ENCODE measurements at regions not wholly inside any gene's neighbourhood (a gene's known extent, or its start where the extent isn't known, plus 50 kb on each side); places are given as distances from the start of the nearest gene placed in this dataset.

DNA sequence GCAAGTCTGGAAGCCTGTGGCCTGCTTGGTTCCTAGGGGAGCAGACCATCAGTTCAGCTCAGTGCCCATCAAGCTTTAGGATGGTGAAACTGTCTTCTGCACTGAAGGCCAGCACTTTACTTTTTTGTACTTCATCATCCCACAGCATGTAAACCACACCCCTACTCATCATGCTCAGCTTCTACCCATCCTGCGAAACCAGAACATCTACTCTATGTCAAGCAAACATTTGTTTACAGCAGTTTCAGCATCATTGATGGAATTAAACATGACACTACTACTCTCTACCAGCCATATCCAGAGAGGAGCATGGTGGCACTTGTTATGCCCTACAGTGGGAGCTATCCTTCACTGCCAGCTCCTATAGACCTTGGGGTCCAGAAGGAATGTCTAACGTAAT is 306.6 kb downstream of the SOX2 start:
- 91% methylated on average over 2 of the region's 2 CpGs for WGBS
- no peaks in the 10 kb centered on the region for H3K4me1 ChIP-seq (ENCODE audit: control insufficient read depth in 4 of 4, insufficient read depth in 4 of 4, low read length in 3 of 4)

More for the DNA sequence above, 306.6 kb downstream of the SOX2 start:
- Histone ChIP-seq H3K4me3 (ENCODE audit: low read depth in 1 of 3, low read length in 3 of 3) (no peak overlapping the region), H3K9ac (ENCODE audit: low read depth in 1 of 2, low read length in 2 of 2) (no peak overlapping the region), H3K27me3 (ENCODE audit: control insufficient read depth in 4 of 4, insufficient read depth in 4 of 4, low read length in 3 of 4) (peaks cover 0 to 2% (median 0%) of the 10 kb centered on the region in 4 donors), H3K27ac (ENCODE audit: low read depth in 1 of 2, low read length in 2 of 2) (no peak overlapping the region), H3K9me3 (ENCODE audit: control insufficient read depth in 4 of 4, low read length in 3 of 4) (no peaks in the 10 kb centered on the region), H3K36me3 (ENCODE audit: control insufficient read depth in 4 of 4, insufficient read depth in 3 of 4, low read depth in 1 of 4, low read length in 3 of 4) (no peaks in the 10 kb centered on the region)
- no peak for DNase-seq (ENCODE audit: low spot score)
- TF ChIP-seq, protein P1, sequence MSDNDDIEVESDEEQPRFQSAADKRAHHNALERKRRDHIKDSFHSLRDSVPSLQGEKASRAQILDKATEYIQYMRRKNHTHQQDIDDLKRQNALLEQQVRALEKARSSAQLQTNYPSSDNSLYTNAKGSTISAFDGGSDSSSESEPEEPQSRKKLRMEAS (IDR thresholded peaks at IDR 0.05) = no peak
- no peak for TF ChIP-seq ZBTB33 (IDR thresholded peaks at IDR 0.05)
- no peak for TF ChIP-seq JUND (IDR thresholded peaks at IDR 0.05)
- no peak for TF ChIP-seq YY1 (IDR thresholded peaks at IDR 0.05)
- TF ChIP-seq RAD21 (IDR thresholded peaks at IDR 0.05) = no peak
- no peak for TF ChIP-seq GABPA (IDR thresholded peaks at IDR 0.05 in 1 of 2, conservative IDR thresholded peaks at IDR 0.05 in 1 of 2)
- no peak for TF ChIP-seq TAF1 (conservative IDR thresholded peaks at IDR 0.05)
- no peak for TF ChIP-seq RXRA (IDR thresholded peaks at IDR 0.05)
- no peak for TF ChIP-seq CTCF (IDR thresholded peaks at IDR 0.05; ENCODE audit: low read depth, low read length, missing input control)
- TF ChIP-seq, protein P2, sequence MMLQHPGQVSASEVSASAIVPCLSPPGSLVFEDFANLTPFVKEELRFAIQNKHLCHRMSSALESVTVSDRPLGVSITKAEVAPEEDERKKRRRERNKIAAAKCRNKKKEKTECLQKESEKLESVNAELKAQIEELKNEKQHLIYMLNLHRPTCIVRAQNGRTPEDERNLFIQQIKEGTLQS (IDR thresholded peaks at IDR 0.05) = no peak
- TF ChIP-seq FOXA1 (IDR thresholded peaks at IDR 0.05) = no peak
- no peak for TF ChIP-seq EGR1 (IDR thresholded peaks at IDR 0.05; ENCODE audit: low read depth in 2 of 2)
- TF ChIP-seq FOXA2 (IDR thresholded peaks at IDR 0.05) = no peak
- no peak for TF ChIP-seq HNF4A (conservative IDR thresholded peaks at IDR 0.05)
- no peak for TF ChIP-seq HNF4G (IDR thresholded peaks at IDR 0.05)
- TF ChIP-seq NR2F2 (IDR thresholded peaks at IDR 0.05) = no peak
- TF ChIP-seq, protein P3, sequence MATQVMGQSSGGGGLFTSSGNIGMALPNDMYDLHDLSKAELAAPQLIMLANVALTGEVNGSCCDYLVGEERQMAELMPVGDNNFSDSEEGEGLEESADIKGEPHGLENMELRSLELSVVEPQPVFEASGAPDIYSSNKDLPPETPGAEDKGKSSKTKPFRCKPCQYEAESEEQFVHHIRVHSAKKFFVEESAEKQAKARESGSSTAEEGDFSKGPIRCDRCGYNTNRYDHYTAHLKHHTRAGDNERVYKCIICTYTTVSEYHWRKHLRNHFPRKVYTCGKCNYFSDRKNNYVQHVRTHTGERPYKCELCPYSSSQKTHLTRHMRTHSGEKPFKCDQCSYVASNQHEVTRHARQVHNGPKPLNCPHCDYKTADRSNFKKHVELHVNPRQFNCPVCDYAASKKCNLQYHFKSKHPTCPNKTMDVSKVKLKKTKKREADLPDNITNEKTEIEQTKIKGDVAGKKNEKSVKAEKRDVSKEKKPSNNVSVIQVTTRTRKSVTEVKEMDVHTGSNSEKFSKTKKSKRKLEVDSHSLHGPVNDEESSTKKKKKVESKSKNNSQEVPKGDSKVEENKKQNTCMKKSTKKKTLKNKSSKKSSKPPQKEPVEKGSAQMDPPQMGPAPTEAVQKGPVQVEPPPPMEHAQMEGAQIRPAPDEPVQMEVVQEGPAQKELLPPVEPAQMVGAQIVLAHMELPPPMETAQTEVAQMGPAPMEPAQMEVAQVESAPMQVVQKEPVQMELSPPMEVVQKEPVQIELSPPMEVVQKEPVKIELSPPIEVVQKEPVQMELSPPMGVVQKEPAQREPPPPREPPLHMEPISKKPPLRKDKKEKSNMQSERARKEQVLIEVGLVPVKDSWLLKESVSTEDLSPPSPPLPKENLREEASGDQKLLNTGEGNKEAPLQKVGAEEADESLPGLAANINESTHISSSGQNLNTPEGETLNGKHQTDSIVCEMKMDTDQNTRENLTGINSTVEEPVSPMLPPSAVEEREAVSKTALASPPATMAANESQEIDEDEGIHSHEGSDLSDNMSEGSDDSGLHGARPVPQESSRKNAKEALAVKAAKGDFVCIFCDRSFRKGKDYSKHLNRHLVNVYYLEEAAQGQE (IDR thresholded peaks at IDR 0.05) = no peak
- no peak for TF ChIP-seq SP1 (IDR thresholded peaks at IDR 0.05)
